BJ (cell line): ENCODE measurements at regions not wholly inside any gene's neighbourhood (a gene's known extent, or its start where the extent isn't known, plus 50 kb on each side); places are given as distances from the start of the nearest gene placed in this dataset.

ENCODE experiments used
- CTCF ChIA-PET: fragments of 350-600 bp; formaldehyde crosslinking; extraction: SDS; loops from one replicate; lab custom pipeline; 2021; ENCODE audit warnings: antibody characterized with exemption, inconsistent platforms; lab: Yijun Ruan, JAX
- POLR2A ChIA-PET: fragments of 300-600 bp; sonication (Branson Sonifier 250); formaldehyde crosslinking; extraction: SDS; loops from one replicate; lab custom pipeline; 2021; ENCODE audit warnings: antibody characterized with exemption; lab: Charles Lee
- DNase-seq: peaks from one replicate; pipeline ENCODE4 v3.0.0-alpha.2; 2011; ENCODE audit warnings: low read depth
- H3K27me3 ChIP-seq: 2 replicates; pipeline ENCODE4 v1.6.0; 2011; ENCODE audit warnings: low read length; ENCODE audit not compliant: control insufficient read depth, insufficient read depth
- H3K36me3 ChIP-seq: 2 replicates; pipeline ENCODE4 v1.5.1; 2011; ENCODE audit warnings: low read length; ENCODE audit not compliant: control insufficient read depth, insufficient read depth
- H3K4me3 ChIP-seq: 2 replicates; pipeline ENCODE4 v1.5.1; 2011; ENCODE audit warnings: low read depth, mild to moderate bottlenecking, control low read depth, low read length
- TF ChIP-seq, protein P1 (sequence below): IDR thresholded peaks from 2 replicates; pipeline ENCODE4 v1.5.1; 2011; ENCODE audit warnings: low read depth, mild to moderate bottlenecking, control low read depth, inconsistent platforms, low read length, moderate library complexity; ENCODE audit not compliant: insufficient read depth

DNA sequence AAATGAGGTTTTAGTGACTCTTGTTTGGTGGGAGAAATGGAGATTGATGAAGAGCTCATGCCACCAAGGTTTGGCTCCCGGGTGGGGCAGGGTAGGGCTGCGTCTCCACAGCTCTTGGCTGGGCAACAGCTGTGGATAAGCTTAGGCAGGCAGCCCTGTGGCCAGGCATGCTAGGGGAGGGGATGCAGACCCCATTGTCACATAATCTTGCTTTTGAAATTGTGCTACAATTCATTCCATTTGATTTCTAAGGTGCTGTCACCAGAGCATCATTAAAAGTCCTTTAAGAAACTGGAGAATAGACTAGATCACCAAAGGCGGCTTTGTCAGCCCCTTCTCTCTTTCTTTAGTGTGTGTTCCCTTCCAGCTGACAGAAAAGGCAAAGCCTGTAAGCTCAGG is 574.2 kb upstream of the JAG1 start:
- TF ChIP-seq, protein P1, sequence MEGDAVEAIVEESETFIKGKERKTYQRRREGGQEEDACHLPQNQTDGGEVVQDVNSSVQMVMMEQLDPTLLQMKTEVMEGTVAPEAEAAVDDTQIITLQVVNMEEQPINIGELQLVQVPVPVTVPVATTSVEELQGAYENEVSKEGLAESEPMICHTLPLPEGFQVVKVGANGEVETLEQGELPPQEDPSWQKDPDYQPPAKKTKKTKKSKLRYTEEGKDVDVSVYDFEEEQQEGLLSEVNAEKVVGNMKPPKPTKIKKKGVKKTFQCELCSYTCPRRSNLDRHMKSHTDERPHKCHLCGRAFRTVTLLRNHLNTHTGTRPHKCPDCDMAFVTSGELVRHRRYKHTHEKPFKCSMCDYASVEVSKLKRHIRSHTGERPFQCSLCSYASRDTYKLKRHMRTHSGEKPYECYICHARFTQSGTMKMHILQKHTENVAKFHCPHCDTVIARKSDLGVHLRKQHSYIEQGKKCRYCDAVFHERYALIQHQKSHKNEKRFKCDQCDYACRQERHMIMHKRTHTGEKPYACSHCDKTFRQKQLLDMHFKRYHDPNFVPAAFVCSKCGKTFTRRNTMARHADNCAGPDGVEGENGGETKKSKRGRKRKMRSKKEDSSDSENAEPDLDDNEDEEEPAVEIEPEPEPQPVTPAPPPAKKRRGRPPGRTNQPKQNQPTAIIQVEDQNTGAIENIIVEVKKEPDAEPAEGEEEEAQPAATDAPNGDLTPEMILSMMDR, result no peak
- ChIA-PET CTCF (no interaction called here), POLR2A (no interaction called here)
- no peaks in the 10 kb centered on the region for H3K36me3 ChIP-seq
- H3K27me3 ChIP-seq, result peaks cover 5% of the 10 kb centered on the region
- no peak for DNase-seq
- H3K4me3 ChIP-seq, result no peak overlapping the region

- TF ChIP-seq, protein P1, result no peak
- peaks cover 5% of the 10 kb centered on the region for H3K27me3 ChIP-seq
- CTCF ChIA-PET, result interaction anchor here (1.0 kb wide), 1 partner anchor 17 kb away, joined by 3 read pairs; no protein-coding TSS in a partner anchor
- H3K36me3 ChIP-seq, result no peaks in the 10 kb centered on the region
- no peak overlapping the region for H3K4me3 ChIP-seq
- no peak for DNase-seq
- POLR2A ChIA-PET, result no interaction called here
Measured at GRCh38 chr20:11248687-11249638, 575.2 kb upstream of the JAG1 start.

GRCh38 chr20:11249683-11250082 is 575.9 kb upstream of the JAG1 start:
- CTCF ChIA-PET, result interaction anchor here (1.0 kb wide), 1 partner anchor 17 kb away, joined by 3 read pairs; no protein-coding TSS in a partner anchor
- peaks cover 5% of the 10 kb centered on the region for H3K27me3 ChIP-seq
- POLR2A ChIA-PET, result no interaction called here
- no peaks in the 10 kb centered on the region for H3K36me3 ChIP-seq
- no peak for DNase-seq
- H3K4me3 ChIP-seq, result no peak overlapping the region
- TF ChIP-seq, protein P1, result no peak

DNA sequence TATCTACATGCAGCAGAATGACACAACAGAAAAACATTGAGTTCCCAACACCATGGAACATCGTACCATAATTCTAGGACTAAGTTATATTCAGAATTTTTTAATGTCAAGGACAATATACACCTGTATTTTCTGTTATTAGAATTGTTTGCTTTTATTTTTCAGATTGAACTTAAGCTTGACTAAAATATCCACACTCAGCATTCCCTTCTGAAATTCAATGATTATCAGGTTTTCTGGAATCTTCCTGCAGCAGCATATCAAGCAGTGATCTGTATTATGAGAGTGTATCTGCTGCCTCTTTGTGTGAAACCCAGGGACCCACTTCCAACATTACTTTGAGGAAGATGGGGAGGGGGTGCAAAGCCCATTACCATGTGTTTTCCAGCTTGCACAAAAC is 578.6 kb upstream of the JAG1 start:
- TF ChIP-seq, protein P1, result no peak
- Histone ChIP-seq H3K4me3 (no peak overlapping the region), H3K27me3 (peaks cover 3% of the 10 kb centered on the region), H3K36me3 (no peaks in the 10 kb centered on the region)
- DNase-seq, result no peak
- CTCF ChIA-PET, result no interaction called here
- POLR2A ChIA-PET, result no interaction called here

- ChIA-PET CTCF (no interaction called here), POLR2A (interaction anchor here (0.6 kb wide), 1 partner anchor 24 kb away, joined by 3 read pairs; no protein-coding TSS in a partner anchor)
- Histone ChIP-seq H3K36me3 (no peaks in the 10 kb centered on the region), H3K4me3 (no peak overlapping the region), H3K27me3 (no peaks in the 10 kb centered on the region)
- no peak for DNase-seq
- TF ChIP-seq, protein P1, result no peak
Measured at GRCh38 chr20:11255455-11255854, 581.7 kb upstream of the JAG1 start.
